HepG2 (cell line): ENCODE measurements at regions not wholly inside any gene's neighbourhood (a gene's known extent, or its start where the extent isn't known, plus 50 kb on each side); places are given as distances from the start of the nearest gene placed in this dataset.
A peak's percentile ranks its signal among the peaks of the same experiment; 100 is the strongest.

Source experiments
- CCDC6 ChIP-seq: sonication (generic); formaldehyde crosslinking; IDR thresholded peaks from 2 replicates; pipeline ENCODE4 v1.8.1; 2022; ENCODE audit warnings: mild to moderate bottlenecking, missing genetic modification reagents, moderate library complexity
- FOXM1 ChIP-seq: sonication (generic); formaldehyde crosslinking; IDR thresholded peaks from 2 replicates; pipeline ENCODE4 v1.5.0; 2020; ENCODE audit warnings: missing genetic modification reagents
- GZF1 ChIP-seq: sonication (generic); formaldehyde crosslinking; IDR thresholded peaks from 2 replicates; pipeline ENCODE4 v1.5.1; 2020; ENCODE audit warnings: mild to moderate bottlenecking, missing genetic modification reagents
- HMG20B ChIP-seq: conservative IDR thresholded peaks from 2 replicates; pipeline ENCODE4 v1.6.1; 2016; ENCODE audit warnings: missing genetic modification reagents, missing compliant biosample characterization
- HNRNPUL1 ChIP-seq: fragments of 200-400 bp; formaldehyde crosslinking; IDR thresholded peaks from 2 replicates; pipeline ENCODE4 v1.6.1; 2017; ENCODE audit warnings: low read depth, mild to moderate bottlenecking, low read length, moderate library complexity
- MEF2D ChIP-seq: sonication (generic); formaldehyde crosslinking; IDR thresholded peaks from 2 replicates; pipeline ENCODE4 v1.5.1; 2020; ENCODE audit warnings: mild to moderate bottlenecking, missing genetic modification reagents
- NCOA1 ChIP-seq: sonication (generic); formaldehyde crosslinking; IDR thresholded peaks from 2 replicates; pipeline ENCODE4 v1.9.0; 2021; ENCODE audit warnings: missing genetic modification reagents
- NRL ChIP-seq: sonication (generic); formaldehyde crosslinking; IDR thresholded peaks from 2 replicates; pipeline ENCODE4 v1.5.0; 2020; ENCODE audit warnings: missing genetic modification reagents, mild to moderate bottlenecking, moderate library complexity, borderline replicate concordance
- RORA ChIP-seq: sonication (generic); formaldehyde crosslinking; IDR thresholded peaks from 2 replicates; pipeline ENCODE4 v1.5.0; 2020; ENCODE audit warnings: mild to moderate bottlenecking, missing genetic modification reagents, moderate library complexity
- TRIM24 ChIP-seq: sonication (generic); formaldehyde crosslinking; IDR thresholded peaks from 2 replicates; pipeline ENCODE4 v1.8.0; 2022; ENCODE audit warnings: mild to moderate bottlenecking, missing genetic modification reagents
- ZMYM2 ChIP-seq: sonication (generic); formaldehyde crosslinking; IDR thresholded peaks from 2 replicates; pipeline ENCODE4 v1.8.0; 2022; ENCODE audit warnings: mild to moderate bottlenecking, missing genetic modification reagents
- ZNF33B ChIP-seq: sonication (generic); formaldehyde crosslinking; IDR thresholded peaks from 2 replicates; pipeline ENCODE4 v1.5.1; 2020; ENCODE audit warnings: mild to moderate bottlenecking, missing genetic modification reagents
- ZNF343 ChIP-seq: sonication (generic); formaldehyde crosslinking; IDR thresholded peaks from 2 replicates; pipeline ENCODE4 v1.4.0; 2020; ENCODE audit warnings: mild to moderate bottlenecking, missing genetic modification reagents
- ZNF552 ChIP-seq: sonication (generic); formaldehyde crosslinking; IDR thresholded peaks from 2 replicates; pipeline ENCODE4 v1.9.0; 2022; ENCODE audit warnings: missing genetic modification reagents, mild to moderate bottlenecking, borderline replicate concordance
- ZNF589 ChIP-seq: sonication (generic); formaldehyde crosslinking; conservative IDR thresholded peaks from 2 replicates; pipeline ENCODE4 v1.8.0; 2022; ENCODE audit warnings: mild to moderate bottlenecking, moderate library complexity, missing genetic modification reagents
- ZNF761 ChIP-seq: sonication (generic); formaldehyde crosslinking; conservative IDR thresholded peaks from 2 replicates; pipeline ENCODE4 v1.4.0; 2020; ENCODE audit warnings: mild to moderate bottlenecking, missing genetic modification reagents
- ZNF766 ChIP-seq: sonication (generic); formaldehyde crosslinking; IDR thresholded peaks from 2 replicates; pipeline ENCODE4 v1.5.0; 2020; ENCODE audit warnings: missing genetic modification reagents, borderline replicate concordance
- ZNF782 ChIP-seq: sonication (generic); formaldehyde crosslinking; IDR thresholded peaks from 2 replicates; pipeline ENCODE4 v1.4.0; 2020; ENCODE audit warnings: missing genetic modification reagents, mild to moderate bottlenecking, borderline replicate concordance
- ZNF792 ChIP-seq: IDR thresholded peaks from 2 replicates; pipeline ENCODE4 v1.6.1; 2016
- TF ChIP-seq, protein P1 (sequence below): sonication (generic); formaldehyde crosslinking; IDR thresholded peaks from 2 replicates; pipeline ENCODE4 v1.8.1; 2022; ENCODE audit warnings: mild to moderate bottlenecking, missing genetic modification reagents
- TF ChIP-seq, protein P2 (sequence below): sonication (generic); formaldehyde crosslinking; conservative IDR thresholded peaks from 2 replicates; pipeline ENCODE4 v1.4.0; 2020; ENCODE audit warnings: missing genetic modification reagents
- TF ChIP-seq, protein P3 (sequence below): sonication (generic); formaldehyde crosslinking; IDR thresholded peaks from 2 replicates; pipeline ENCODE4 v1.4.0; 2020; ENCODE audit warnings: low read depth, missing genetic modification reagents
- TF ChIP-seq, protein P4 (sequence below): sonication (generic); formaldehyde crosslinking; IDR thresholded peaks from 2 replicates; pipeline ENCODE4 v1.5.0; 2020; ENCODE audit warnings: mild to moderate bottlenecking, missing genetic modification reagents

DNA sequence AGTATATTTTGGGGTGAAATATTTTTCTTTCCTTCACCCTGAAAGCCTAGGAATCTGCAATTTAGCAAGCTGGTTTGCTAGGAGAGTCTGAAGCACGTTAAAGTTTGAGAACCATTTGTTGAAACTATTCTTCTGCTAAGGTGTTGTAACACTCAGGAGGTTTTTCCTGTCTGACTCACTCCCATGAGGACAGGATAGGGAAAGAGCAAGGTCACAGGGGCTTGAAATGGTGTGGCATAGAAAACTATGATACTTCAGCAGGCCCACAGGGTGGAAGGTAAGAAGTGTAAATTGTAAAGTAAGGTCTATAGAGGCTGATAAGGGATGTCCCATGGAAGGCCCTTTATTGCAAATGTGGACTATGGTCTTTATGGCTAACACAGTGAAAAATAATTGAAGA lies 177.7 kb upstream of the ZC3H15 start (continued):
- TF ChIP-seq MEF2D (CRISPR knock-in tag) (no peak), ZNF792 (0 out of 2 replicates have a peak, but pooled peaks have one; percentile 36), CCDC6 (CRISPR knock-in tag) (no peak), ZNF343 (CRISPR knock-in tag) (no peak), HMG20B (CRISPR knock-in tag) (no peak), ZNF761 (CRISPR knock-in tag) (no peak), NCOA1 (no peak), TRIM24 (CRISPR knock-in tag) (no peak), RORA (CRISPR knock-in tag) (no peak), ZNF782 (CRISPR knock-in tag) (no peak), ZNF552 (CRISPR knock-in tag) (no peak), HNRNPUL1 (no peak), ZNF766 (CRISPR knock-in tag) (no peak), ZNF589 (CRISPR knock-in tag) (no peak), ZNF33B (no peak), FOXM1 (CRISPR knock-in tag) (no peak), NRL (CRISPR knock-in tag) (no peak), ZMYM2 (CRISPR knock-in tag) (no peak), GZF1 (CRISPR knock-in tag) (no peak)
- TF ChIP-seq, protein P1, sequence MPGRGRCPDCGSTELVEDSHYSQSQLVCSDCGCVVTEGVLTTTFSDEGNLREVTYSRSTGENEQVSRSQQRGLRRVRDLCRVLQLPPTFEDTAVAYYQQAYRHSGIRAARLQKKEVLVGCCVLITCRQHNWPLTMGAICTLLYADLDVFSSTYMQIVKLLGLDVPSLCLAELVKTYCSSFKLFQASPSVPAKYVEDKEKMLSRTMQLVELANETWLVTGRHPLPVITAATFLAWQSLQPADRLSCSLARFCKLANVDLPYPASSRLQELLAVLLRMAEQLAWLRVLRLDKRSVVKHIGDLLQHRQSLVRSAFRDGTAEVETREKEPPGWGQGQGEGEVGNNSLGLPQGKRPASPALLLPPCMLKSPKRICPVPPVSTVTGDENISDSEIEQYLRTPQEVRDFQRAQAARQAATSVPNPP (CRISPR knock-in tag), result no peak
- TF ChIP-seq, protein P2, sequence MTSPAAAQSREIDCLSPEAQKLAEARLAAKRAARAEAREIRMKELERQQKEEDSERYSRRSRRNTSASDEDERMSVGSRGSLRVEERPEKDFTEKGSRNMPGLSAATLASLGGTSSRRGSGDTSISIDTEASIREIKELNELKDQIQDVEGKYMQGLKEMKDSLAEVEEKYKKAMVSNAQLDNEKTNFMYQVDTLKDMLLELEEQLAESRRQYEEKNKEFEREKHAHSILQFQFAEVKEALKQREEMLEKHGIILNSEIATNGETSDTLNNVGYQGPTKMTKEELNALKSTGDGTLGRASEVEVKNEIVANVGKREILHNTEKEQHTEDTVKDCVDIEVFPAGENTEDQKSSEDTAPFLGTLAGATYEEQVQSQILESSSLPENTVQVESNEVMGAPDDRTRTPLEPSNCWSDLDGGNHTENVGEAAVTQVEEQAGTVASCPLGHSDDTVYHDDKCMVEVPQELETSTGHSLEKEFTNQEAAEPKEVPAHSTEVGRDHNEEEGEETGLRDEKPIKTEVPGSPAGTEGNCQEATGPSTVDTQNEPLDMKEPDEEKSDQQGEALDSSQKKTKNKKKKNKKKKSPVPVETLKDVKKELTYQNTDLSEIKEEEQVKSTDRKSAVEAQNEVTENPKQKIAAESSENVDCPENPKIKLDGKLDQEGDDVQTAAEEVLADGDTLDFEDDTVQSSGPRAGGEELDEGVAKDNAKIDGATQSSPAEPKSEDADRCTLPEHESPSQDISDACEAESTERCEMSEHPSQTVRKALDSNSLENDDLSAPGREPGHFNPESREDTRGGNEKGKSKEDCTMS, result no peak
- TF ChIP-seq, protein P3, sequence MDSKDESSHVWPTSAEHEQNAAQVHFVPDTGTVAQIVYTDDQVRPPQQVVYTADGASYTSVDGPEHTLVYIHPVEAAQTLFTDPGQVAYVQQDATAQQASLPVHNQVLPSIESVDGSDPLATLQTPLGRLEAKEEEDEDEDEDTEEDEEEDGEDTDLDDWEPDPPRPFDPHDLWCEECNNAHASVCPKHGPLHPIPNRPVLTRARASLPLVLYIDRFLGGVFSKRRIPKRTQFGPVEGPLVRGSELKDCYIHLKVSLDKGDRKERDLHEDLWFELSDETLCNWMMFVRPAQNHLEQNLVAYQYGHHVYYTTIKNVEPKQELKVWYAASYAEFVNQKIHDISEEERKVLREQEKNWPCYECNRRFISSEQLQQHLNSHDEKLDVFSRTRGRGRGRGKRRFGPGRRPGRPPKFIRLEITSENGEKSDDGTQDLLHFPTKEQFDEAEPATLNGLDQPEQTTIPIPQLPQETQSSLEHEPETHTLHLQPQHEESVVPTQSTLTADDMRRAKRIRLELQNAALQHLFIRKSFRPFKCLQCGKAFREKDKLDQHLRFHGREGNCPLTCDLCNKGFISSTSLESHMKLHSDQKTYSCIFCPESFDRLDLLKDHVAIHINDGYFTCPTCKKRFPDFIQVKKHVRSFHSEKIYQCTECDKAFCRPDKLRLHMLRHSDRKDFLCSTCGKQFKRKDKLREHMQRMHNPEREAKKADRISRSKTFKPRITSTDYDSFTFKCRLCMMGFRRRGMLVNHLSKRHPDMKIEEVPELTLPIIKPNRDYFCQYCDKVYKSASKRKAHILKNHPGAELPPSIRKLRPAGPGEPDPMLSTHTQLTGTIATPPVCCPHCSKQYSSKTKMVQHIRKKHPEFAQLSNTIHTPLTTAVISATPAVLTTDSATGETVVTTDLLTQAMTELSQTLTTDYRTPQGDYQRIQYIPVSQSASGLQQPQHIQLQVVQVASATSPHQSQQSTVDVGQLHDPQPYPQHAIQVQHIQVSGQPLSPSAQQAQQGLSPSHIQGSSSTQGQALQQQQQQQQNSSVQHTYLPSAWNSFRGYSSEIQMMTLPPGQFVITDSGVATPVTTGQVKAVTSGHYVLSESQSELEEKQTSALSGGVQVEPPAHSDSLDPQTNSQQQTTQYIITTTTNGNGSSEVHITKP (CRISPR knock-in tag), result no peak
- TF ChIP-seq, protein P4, sequence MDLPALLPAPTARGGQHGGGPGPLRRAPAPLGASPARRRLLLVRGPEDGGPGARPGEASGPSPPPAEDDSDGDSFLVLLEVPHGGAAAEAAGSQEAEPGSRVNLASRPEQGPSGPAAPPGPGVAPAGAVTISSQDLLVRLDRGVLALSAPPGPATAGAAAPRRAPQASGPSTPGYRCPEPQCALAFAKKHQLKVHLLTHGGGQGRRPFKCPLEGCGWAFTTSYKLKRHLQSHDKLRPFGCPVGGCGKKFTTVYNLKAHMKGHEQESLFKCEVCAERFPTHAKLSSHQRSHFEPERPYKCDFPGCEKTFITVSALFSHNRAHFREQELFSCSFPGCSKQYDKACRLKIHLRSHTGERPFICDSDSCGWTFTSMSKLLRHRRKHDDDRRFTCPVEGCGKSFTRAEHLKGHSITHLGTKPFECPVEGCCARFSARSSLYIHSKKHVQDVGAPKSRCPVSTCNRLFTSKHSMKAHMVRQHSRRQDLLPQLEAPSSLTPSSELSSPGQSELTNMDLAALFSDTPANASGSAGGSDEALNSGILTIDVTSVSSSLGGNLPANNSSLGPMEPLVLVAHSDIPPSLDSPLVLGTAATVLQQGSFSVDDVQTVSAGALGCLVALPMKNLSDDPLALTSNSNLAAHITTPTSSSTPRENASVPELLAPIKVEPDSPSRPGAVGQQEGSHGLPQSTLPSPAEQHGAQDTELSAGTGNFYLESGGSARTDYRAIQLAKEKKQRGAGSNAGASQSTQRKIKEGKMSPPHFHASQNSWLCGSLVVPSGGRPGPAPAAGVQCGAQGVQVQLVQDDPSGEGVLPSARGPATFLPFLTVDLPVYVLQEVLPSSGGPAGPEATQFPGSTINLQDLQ (CRISPR knock-in tag), result no peak
